ENCODE measurements at regions not wholly inside any gene's neighbourhood (a gene's known extent, or its start where the extent isn't known, plus 50 kb on each side); places are given as distances from the start of the nearest gene placed in this dataset.

GRCh38 chr6:4607793-4608192, 168.4 kb upstream of the CDYL start:
- Mint-ChIP-seq H3K9me3 (no peaks in the 10 kb centered on the region), H3K4me1 (no peaks in the 10 kb centered on the region), H3K27me3 (peaks cover 19% of the 10 kb centered on the region), H3K36me3 (ENCODE audit: low read depth) (no peaks in the 10 kb centered on the region), H3K27ac (no peak overlapping the region), H3K4me3 (no peak overlapping the region)
- no peak for ATAC-seq (replicated peaks)

DNA sequence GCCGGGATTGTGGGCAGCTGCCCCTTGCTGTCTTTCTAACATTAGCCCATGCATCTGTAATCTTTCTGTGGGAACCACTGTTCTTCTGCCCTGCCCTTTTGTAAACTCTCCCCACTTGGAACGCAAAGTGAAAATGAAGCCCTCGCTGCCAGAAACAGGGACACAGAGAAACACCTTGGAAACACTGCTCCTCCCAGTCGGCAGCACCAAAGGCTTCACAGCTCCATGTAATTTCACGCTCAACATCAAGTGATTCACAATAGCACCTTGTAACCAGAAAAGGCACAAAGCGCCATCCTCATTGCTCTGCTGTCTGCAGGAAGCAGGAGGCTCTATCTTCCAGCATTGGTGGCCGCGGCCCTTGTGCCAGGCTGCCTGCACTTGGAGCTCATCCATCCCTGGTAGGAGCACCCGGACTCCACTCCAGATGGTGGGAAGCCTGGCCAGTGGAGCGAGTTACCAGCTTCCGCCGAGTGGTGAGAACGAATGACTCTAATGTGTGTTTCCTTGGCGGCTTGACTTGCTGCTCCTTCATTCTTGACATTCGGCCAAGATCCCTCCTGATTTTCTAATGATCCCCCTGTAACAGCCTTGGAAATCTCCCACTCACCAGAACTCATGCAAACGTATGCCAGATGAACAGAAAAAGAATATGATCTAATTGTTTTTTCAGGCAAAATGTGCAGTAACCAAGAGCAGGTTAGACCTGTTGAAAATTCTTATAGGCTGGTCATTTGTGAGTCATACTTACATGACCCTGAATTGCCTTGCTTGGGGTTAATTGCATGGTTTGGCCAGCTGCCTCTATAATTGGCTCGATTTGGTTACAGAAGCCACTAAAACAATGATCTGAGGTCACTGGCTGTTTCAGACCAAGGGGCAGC, 169.1 kb upstream of the CDYL start:
- Mint-ChIP-seq H3K27me3 (peaks cover 16% of the 10 kb centered on the region), H3K9me3 (no peaks in the 10 kb centered on the region), H3K36me3 (ENCODE audit: low read depth) (no peaks in the 10 kb centered on the region), H3K4me1 (no peaks in the 10 kb centered on the region), H3K4me3 (no peak overlapping the region), H3K27ac (no peak overlapping the region)
- ATAC-seq (replicated peaks) = no peak

DNA sequence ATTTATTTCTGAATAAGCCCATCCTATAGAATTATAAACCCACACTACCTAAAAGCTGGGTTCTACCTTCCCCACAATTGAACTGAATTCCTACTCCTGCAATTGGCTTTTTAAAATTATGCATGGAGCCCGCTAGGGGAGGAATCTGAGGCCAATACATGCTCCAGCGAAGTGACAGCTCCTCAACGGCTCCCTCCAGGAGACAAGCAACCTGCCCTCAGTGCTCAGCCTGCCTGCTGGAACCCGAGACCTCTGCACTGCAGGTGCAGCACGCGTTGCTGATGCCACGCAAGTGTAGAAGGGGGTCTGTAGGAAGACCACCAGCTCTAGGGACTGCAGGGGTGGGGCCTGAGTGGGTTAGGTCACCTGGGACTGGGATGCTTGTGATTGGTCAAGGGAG, 170.2 kb upstream of the CDYL start:
- no peak overlapping the region for H3K4me3 Mint-ChIP-seq
- peaks cover 4% of the 10 kb centered on the region for H3K9me3 Mint-ChIP-seq
- H3K27me3 Mint-ChIP-seq = peaks cover 20% of the 10 kb centered on the region
- H3K27ac Mint-ChIP-seq = no peak overlapping the region
- no peaks in the 10 kb centered on the region for H3K36me3 Mint-ChIP-seq (ENCODE audit: low read depth)
- H3K4me1 Mint-ChIP-seq = no peaks in the 10 kb centered on the region
- no peak for ATAC-seq (replicated peaks)

DNA sequence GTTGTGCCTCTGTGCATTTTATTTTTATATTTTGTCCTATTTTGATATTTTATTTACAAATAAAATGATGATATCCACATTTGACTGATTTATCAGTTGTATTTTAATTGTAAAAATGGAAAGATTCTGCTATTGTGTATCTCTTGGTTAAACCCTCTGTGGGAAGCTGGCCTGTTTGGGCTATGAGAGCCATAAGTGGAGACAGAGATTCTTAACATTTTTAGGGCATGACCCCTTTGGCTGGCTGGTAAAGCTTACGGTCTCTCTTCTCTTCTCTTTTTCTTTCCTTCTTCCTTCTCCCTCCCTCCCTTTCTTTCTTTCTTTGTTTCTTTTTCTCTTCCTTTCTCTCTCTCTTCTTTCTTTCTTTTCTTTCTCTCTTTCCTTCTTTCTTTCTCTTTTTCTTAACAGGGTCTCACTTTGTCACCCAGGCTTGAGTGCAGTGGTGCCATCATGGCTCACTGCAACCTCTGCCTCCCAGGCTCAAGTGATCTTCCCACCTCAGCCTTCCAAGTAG, 172.3 kb upstream of the CDYL start:
- Mint-ChIP-seq H3K27me3 (peaks cover 23% of the 10 kb centered on the region), H3K4me3 (no peak overlapping the region), H3K9me3 (peaks cover 5% of the 10 kb centered on the region), H3K36me3 (ENCODE audit: low read depth) (no peaks in the 10 kb centered on the region), H3K4me1 (no peaks in the 10 kb centered on the region), H3K27ac (no peak overlapping the region)
- ATAC-seq (replicated peaks) = no peak

DNA sequence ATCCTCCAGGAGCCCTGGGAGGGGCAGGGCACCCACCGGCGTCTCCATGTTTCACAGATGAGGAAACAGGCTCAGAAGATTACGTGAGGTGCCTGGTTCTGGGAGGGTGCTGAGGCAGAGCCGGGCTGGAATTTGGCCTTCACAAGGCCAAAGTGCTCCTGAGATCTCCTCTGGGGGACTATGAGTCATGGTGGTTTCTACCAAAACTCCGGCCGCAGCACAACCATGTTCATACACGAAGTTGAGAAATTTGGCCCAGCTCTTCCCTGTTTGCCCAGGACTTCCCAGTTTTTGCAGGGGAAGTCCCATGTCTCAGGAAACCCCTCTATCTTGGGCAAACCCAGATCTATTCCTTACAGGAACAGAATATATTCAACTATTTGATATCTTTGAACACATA, 172.9 kb upstream of the CDYL start:
- peaks cover 27% of the 10 kb centered on the region for H3K27me3 Mint-ChIP-seq
- peaks cover 5% of the 10 kb centered on the region for H3K9me3 Mint-ChIP-seq
- H3K4me1 Mint-ChIP-seq = no peaks in the 10 kb centered on the region
- no peak overlapping the region for H3K4me3 Mint-ChIP-seq
- no peak overlapping the region for H3K27ac Mint-ChIP-seq
- no peak for ATAC-seq (replicated peaks)
- H3K36me3 Mint-ChIP-seq (ENCODE audit: low read depth) = no peaks in the 10 kb centered on the region

DNA sequence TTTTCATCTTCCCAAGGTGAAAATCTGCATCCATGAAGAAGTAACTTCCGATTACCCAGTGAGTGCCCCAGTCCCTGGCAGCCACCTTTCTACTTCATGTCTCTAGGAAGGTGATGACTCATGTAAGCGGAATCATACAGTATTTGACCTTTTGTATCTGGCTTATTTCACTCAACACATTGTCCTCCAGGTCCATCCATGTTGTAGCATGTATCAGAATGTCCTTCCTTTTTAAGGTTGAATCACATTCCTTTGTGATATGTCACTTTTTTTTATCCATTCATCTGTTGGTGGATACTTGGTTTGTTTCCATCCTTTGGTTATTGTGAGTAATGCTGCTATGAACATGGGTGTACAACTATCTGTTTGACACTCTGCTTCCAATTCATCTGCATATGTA, 176.3 kb upstream of the CDYL start:
- no peak for ATAC-seq (replicated peaks)
- Mint-ChIP-seq H3K36me3 (ENCODE audit: low read depth) (no peaks in the 10 kb centered on the region), H3K27ac (no peak overlapping the region), H3K4me3 (no peak overlapping the region), H3K4me1 (no peaks in the 10 kb centered on the region), H3K9me3 (peaks cover 5% of the 10 kb centered on the region), H3K27me3 (peaks cover 24% of the 10 kb centered on the region)

GRCh38 chr6:4598384-4598995, 177.7 kb upstream of the CDYL start:
- Mint-ChIP-seq H3K36me3 (ENCODE audit: low read depth) (no peaks in the 10 kb centered on the region), H3K4me1 (no peaks in the 10 kb centered on the region), H3K9me3 (peaks cover 5% of the 10 kb centered on the region), H3K27me3 (peaks cover 20% of the 10 kb centered on the region), H3K27ac (no peak overlapping the region), H3K4me3 (no peak overlapping the region)
- ATAC-seq (replicated peaks) = no peak

DNA sequence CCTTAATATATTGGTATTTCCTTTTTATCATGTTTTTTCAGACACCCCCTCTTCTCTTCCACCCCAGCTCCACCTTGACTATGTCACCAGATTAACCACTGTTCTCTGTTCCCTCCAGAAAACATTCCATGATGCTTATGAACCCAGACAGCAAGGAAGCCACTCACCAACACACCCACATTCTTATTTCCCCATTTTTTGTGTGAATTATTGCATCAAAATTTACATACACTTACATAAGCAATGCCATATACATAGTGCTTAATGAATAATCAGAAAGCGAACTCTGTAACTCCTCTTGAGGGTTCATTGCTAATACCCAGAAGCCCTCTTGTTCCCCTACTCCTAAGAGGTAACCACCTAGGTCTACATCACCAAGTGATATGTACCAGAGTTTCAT, 182.3 kb upstream of the CDYL start:
- no peaks in the 10 kb centered on the region for H3K36me3 Mint-ChIP-seq (ENCODE audit: low read depth)
- no peak overlapping the region for H3K4me3 Mint-ChIP-seq
- no peak for ATAC-seq (replicated peaks)
- no peaks in the 10 kb centered on the region for H3K4me1 Mint-ChIP-seq
- no peaks in the 10 kb centered on the region for H3K9me3 Mint-ChIP-seq
- peaks cover 12% of the 10 kb centered on the region for H3K27me3 Mint-ChIP-seq
- no peak overlapping the region for H3K27ac Mint-ChIP-seq

DNA sequence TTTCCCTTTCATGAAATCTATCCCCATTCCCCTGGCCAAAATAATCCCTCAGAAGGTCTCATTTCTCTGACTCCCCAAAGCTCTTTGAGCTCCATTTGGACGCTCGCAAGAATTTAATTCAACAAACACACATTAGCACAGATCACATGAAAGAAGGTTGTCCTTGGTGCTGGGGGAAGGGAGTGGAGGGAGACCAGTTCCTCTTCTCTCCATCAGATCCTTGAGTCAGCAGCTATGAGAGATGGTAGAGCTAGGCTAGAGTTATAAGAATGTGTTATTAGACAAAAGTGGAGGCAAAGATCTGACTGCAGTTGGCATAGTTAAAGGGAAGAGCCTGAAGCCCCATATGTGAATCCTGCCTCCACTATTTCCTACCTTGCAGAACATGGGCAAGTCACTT, 184.2 kb upstream of the CDYL start:
- Mint-ChIP-seq H3K27ac (no peak overlapping the region), H3K9me3 (peaks cover 4% of the 10 kb centered on the region), H3K4me1 (no peaks in the 10 kb centered on the region), H3K4me3 (no peak overlapping the region), H3K36me3 (ENCODE audit: low read depth) (no peaks in the 10 kb centered on the region), H3K27me3 (peaks cover 13% of the 10 kb centered on the region)
- no peak for ATAC-seq (replicated peaks)

- no peaks in the 10 kb centered on the region for H3K36me3 Mint-ChIP-seq (ENCODE audit: low read depth)
- H3K27me3 Mint-ChIP-seq = peaks cover 16% of the 10 kb centered on the region
- ATAC-seq (replicated peaks) = no peak
- no peak overlapping the region for H3K4me3 Mint-ChIP-seq
- no peak overlapping the region for H3K27ac Mint-ChIP-seq
- peaks cover 4% of the 10 kb centered on the region for H3K9me3 Mint-ChIP-seq
- no peaks in the 10 kb centered on the region for H3K4me1 Mint-ChIP-seq
Measured at GRCh38 chr6:4591218-4591617, 185.0 kb upstream of the CDYL start.

DNA sequence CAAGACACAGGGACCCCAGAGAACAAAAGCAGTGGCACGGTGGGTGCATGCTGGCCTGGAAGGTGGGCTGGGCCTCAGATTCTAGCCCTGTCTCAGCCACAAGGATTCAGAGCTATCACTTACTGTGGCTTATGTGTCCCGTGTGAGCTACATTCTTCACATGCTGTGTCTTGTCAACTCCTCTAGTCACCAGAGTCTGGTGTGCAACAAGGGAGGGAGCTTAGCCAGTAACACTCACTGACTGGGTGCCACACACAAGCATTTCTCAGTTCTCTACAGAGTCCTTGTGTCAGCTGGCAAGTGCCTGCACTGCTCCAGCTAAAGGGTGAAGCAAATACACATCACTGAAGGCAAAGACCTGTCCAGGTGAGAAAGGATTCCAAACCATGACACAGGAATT, 186.9 kb upstream of the CDYL start:
- Mint-ChIP-seq H3K27me3 (peaks cover 16% of the 10 kb centered on the region), H3K27ac (no peak overlapping the region), H3K4me3 (no peak overlapping the region), H3K4me1 (no peaks in the 10 kb centered on the region), H3K9me3 (peaks cover 4% of the 10 kb centered on the region), H3K36me3 (ENCODE audit: low read depth) (no peaks in the 10 kb centered on the region)
- no peak for ATAC-seq (replicated peaks)

DNA sequence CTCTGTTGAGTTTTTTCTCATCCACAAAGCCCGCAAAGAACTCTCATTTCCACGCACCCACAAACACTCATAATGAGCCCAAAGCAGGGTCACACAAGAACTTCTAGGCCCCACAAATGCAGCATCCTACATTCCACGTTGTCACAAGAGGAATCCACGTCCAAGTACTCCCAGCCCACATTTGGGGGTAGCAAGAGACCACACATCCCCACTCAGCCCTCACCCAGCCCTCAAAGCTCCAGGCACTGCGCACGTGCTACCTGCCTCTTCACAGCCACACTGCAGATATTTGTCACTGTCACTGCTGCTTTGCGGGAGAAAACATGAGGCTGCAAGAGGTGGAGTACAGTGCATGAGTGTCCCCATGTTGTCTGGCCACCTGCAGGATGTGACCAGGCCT, 187.6 kb upstream of the CDYL start:
- no peak overlapping the region for H3K27ac Mint-ChIP-seq
- no peak for ATAC-seq (replicated peaks)
- no peaks in the 10 kb centered on the region for H3K36me3 Mint-ChIP-seq (ENCODE audit: low read depth)
- no peaks in the 10 kb centered on the region for H3K4me1 Mint-ChIP-seq
- peaks cover 16% of the 10 kb centered on the region for H3K27me3 Mint-ChIP-seq
- H3K4me3 Mint-ChIP-seq = no peak overlapping the region
- peaks cover 4% of the 10 kb centered on the region for H3K9me3 Mint-ChIP-seq

- Mint-ChIP-seq H3K9me3 (peaks cover 4% of the 10 kb centered on the region), H3K4me1 (no peaks in the 10 kb centered on the region), H3K27ac (no peak overlapping the region), H3K36me3 (ENCODE audit: low read depth) (no peaks in the 10 kb centered on the region), H3K27me3 (peaks cover 16% of the 10 kb centered on the region), H3K4me3 (no peak overlapping the region)
- ATAC-seq (replicated peaks) = no peak
Measured at GRCh38 chr6:4588163-4588562, 188.0 kb upstream of the CDYL start.

DNA sequence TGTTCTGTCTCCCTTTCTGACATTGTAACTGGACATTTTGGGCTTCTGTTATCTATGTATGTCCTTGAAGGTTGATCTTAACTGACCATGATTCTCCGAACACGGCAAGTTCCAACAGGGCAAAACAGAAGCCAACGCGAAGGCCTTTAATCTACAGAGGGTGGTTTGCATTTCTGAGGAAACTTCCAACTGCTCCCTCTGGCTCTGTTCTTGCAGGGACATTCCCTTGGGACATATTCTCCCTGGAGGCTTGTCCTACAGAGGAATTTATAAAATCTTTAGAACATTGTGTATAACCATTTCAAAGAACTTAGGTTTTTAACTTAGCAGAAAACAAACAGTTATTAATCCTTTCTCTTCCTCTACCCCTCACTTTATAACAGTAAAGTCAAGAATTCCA, 189.0 kb upstream of the CDYL start:
- no peak overlapping the region for H3K27ac Mint-ChIP-seq
- H3K4me1 Mint-ChIP-seq = no peaks in the 10 kb centered on the region
- no peak overlapping the region for H3K4me3 Mint-ChIP-seq
- peaks cover 4% of the 10 kb centered on the region for H3K9me3 Mint-ChIP-seq
- H3K36me3 Mint-ChIP-seq (ENCODE audit: low read depth) = no peaks in the 10 kb centered on the region
- no peak for ATAC-seq (replicated peaks)
- peaks cover 16% of the 10 kb centered on the region for H3K27me3 Mint-ChIP-seq

GRCh38 chr6:4586469-4586859, 189.7 kb upstream of the CDYL start:
- ATAC-seq (replicated peaks) = no peak
- Mint-ChIP-seq H3K4me3 (no peak overlapping the region), H3K4me1 (no peaks in the 10 kb centered on the region), H3K27ac (no peak overlapping the region), H3K9me3 (peaks cover 4% of the 10 kb centered on the region), H3K27me3 (peaks cover 15% of the 10 kb centered on the region), H3K36me3 (ENCODE audit: low read depth) (no peaks in the 10 kb centered on the region)

All from activated T-helper 17 cell treated with anti-CD3 and anti-CD28 coated beads, Interleukin-2, amount 50 U/mL, for 72 hours (primary cell).